ENCODE measurements at regions not wholly inside any gene's neighbourhood (a gene's known extent, or its start where the extent isn't known, plus 50 kb on each side); places are given as distances from the start of the nearest gene placed in this dataset.

DNA sequence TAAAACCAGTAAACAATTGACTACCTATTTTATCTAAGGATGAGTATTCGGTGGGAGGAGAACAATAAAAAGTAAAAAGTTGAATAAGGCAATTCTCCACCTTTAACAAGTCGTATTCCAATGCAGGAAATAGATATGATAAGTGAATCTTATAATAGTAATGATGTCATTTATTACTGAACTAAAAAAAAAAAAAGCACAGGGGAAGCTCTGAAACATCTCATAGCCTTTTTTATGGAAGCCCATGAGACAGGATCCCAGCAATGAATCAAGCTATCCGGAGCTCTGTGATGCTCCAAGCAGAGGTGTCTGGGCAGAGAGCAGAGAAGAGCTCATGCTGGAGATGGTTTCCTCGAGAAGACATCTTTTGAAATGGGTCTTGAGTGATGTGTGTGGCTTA is 376.0 kb downstream of the ICE1 start:
- FAIRE-seq, result no peak

More for the DNA sequence above, 376.0 kb downstream of the ICE1 start:
- Histone ChIP-seq H3K36me3 (ENCODE audit: control insufficient read depth in 2 of 4, insufficient read depth in 4 of 4, low read length in 3 of 4) (no peaks in the 10 kb centered on the region), H4K20me1 (replicated peaks in 1 of 2; ENCODE audit: control insufficient read depth in 1 of 2, insufficient read depth in 2 of 2, low read length in 2 of 2) (no peaks in the 10 kb centered on the region), H3K79me1 (ENCODE audit: low read depth, low read length) (no peaks in the 10 kb centered on the region), H3K27me3 (replicated peaks in 1 of 4; ENCODE audit: control insufficient read depth in 3 of 4, extremely low read depth in 1 of 4, insufficient read depth in 3 of 4, low read length in 3 of 4) (no peaks in the 10 kb centered on the region), H2BK12ac (ENCODE audit: low read depth, low read length) (no peak overlapping the region), H2AFZ (ENCODE audit: low read length) (no peak overlapping the region), H2AK5ac (ENCODE audit: low read depth, low read length) (no peak overlapping the region), H3K79me2 (ENCODE audit: control insufficient read depth in 1 of 2, insufficient read depth in 2 of 2, low read length in 2 of 2) (no peaks in the 10 kb centered on the region), H2BK5ac (ENCODE audit: low read depth, low read length) (no peak overlapping the region), H3K14ac (ENCODE audit: insufficient read length) (no peak overlapping the region), H2BK15ac (ENCODE audit: low read length) (no peak overlapping the region), H3K9me3 (ENCODE audit: insufficient read depth in 2 of 2, low read depth in 1 of 2, low read length in 1 of 2) (no peaks in the 10 kb centered on the region), H4K91ac (replicated peaks; ENCODE audit: insufficient read length, low read length) (no peak overlapping the region), H2BK120ac (replicated peaks; ENCODE audit: low read depth, low read length) (no peak overlapping the region), H3K23ac (ENCODE audit: insufficient read length) (no peak overlapping the region), H3K4ac (replicated peaks; ENCODE audit: insufficient read length, low read depth, low read length) (no peak overlapping the region), H3K9ac (replicated peaks in 1 of 4; ENCODE audit: extremely low read depth in 1 of 4, low read depth in 3 of 4, low read length in 3 of 4) (no peak overlapping the region), H3K4me2 (ENCODE audit: insufficient read depth in 1 of 2, low read depth in 2 of 2, low read length in 2 of 2) (no peak overlapping the region), H3K23me2 (ENCODE audit: low read depth, low read length) (no peaks in the 10 kb centered on the region), H3K27ac (ENCODE audit: low read depth, low read length) (no peak overlapping the region), H3K4me1 (replicated peaks in 1 of 4; ENCODE audit: control insufficient read depth in 3 of 4, insufficient read depth in 4 of 4, low read length in 3 of 4) (no peaks in the 10 kb centered on the region), H2BK20ac (ENCODE audit: low read length) (no peak overlapping the region), H4K8ac (ENCODE audit: extremely low read depth, insufficient read depth, low read length) (no peak overlapping the region), H3K4me3 (ENCODE audit: extremely low read depth in 1 of 4, insufficient read depth in 2 of 4, low read depth in 3 of 4, low read length in 4 of 4) (no peak overlapping the region), H3K18ac (ENCODE audit: extremely low read depth, low read length) (no peak overlapping the region), H4K5ac (ENCODE audit: insufficient read length, low read depth, low read length) (no peak overlapping the region), H3K56ac (replicated peaks; ENCODE audit: insufficient read length, low read depth, low read length) (no peak overlapping the region)
- DNase-seq (ENCODE audit: low read depth in 1 of 2, low spot score in 2 of 2), result no peak
- TF ChIP-seq GTF2F1 (IDR thresholded peaks at IDR 0.05; ENCODE audit: borderline replicate concordance, low read depth, low read length) (no peak), RNF2 (IDR thresholded peaks at IDR 0.05; ENCODE audit: borderline replicate concordance, low read depth, low read length, missing control alignments, poor library complexity, severe bottlenecking) (no peak), BACH1 (IDR thresholded peaks at IDR 0.05; ENCODE audit: low read length) (no peak), BRCA1 (IDR thresholded peaks at IDR 0.05; ENCODE audit: low read depth, low read length) (no peak), SP4 (IDR thresholded peaks at IDR 0.05; ENCODE audit: low read length) (no peak), HDAC6 (IDR thresholded peaks at IDR 0.05; ENCODE audit: low read depth, low read length) (no peak), KDM1A (IDR thresholded peaks at IDR 0.05; ENCODE audit: borderline replicate concordance, low read length) (no peak), SRF (IDR thresholded peaks at IDR 0.05; ENCODE audit: low read depth, low read length) (no peak), CEBPB (IDR thresholded peaks at IDR 0.05; ENCODE audit: low read depth, low read length) (no peak), POLR2A (IDR thresholded peaks at IDR 0.05; ENCODE audit: control extremely low read depth in 1 of 2, low read depth in 2 of 2, low read length in 2 of 2) (no peak), CBX5 (IDR thresholded peaks at IDR 0.05; ENCODE audit: low read depth, low read length) (no peak), CTBP2 (IDR thresholded peaks at IDR 0.05; ENCODE audit: borderline replicate concordance, insufficient read depth, insufficient read length, low read length) (no peak)
- POLR2A ChIA-PET (ENCODE audit: partially characterized antibody), result interaction anchor here (0.6 kb wide), 1 partner anchor 24 kb away, joined by 3 read pairs; no protein-coding TSS in a partner anchor
- CTCF ChIA-PET (ENCODE audit: partially characterized antibody), result interaction anchor here (0.7 to 1.9 kb wide), 2 partner anchors 13 to 24 kb away, joined by 4 to 5 read pairs; no protein-coding TSS in a partner anchor
- 72% methylated on average over 4 of the region's 4 CpGs; no CpG with 5 or more reads in 1 of the 2 experiments for WGBS, 2 experiments (ENCODE audit: extremely low coverage in 1 of 2, insufficient coverage in 1 of 2, insufficient read length in 1 of 2, insufficient replicate concordance in 2 of 2, low coverage in 1 of 2, low lambda C conversion rate in 2 of 2, missing lambda C conversion rate in 1 of 2)

Measured in H1 (cell line).